H9 (cell line): ENCODE measurements at regions not wholly inside any gene's neighbourhood (a gene's known extent, or its start where the extent isn't known, plus 50 kb on each side); places are given as distances from the start of the nearest gene placed in this dataset.

ENCODE experiments used
- DNase-seq: peaks from one replicate; pipeline ENCODE4 v3.0.0-alpha.2; 2017
- H2AFZ ChIP-seq: one replicate; pipeline ENCODE4 v1.6.1; 2013; ENCODE audit warnings: mild to moderate bottlenecking, low read length, control low read depth, moderate library complexity
- H2AK5ac ChIP-seq: 2 replicates; pipeline ENCODE4 v1.6.1; 2013; ENCODE audit warnings: low read length, control low read depth, mixed read lengths; ENCODE audit not compliant: insufficient read length
- H2BK120ac ChIP-seq: one replicate; pipeline ENCODE4 v1.6.1; 2013; ENCODE audit warnings: low read depth, mild to moderate bottlenecking, low read length, control low read depth, inconsistent platforms; ENCODE audit not compliant: poor library complexity, severe bottlenecking
- H2BK12ac ChIP-seq: 2 replicates; pipeline ENCODE4 v1.6.1; 2013; ENCODE audit warnings: low read length, control low read depth, mixed read lengths, low read depth; ENCODE audit not compliant: insufficient read length
- H2BK15ac ChIP-seq: 2 replicates; pipeline ENCODE4 v1.6.1; 2013; ENCODE audit warnings: low read depth, low read length, control low read depth
- H2BK20ac ChIP-seq: one replicate; pipeline ENCODE4 v1.6.1; 2013; ENCODE audit warnings: low read depth, mild to moderate bottlenecking, low read length, control low read depth, inconsistent platforms; ENCODE audit not compliant: poor library complexity, severe bottlenecking
- H2BK5ac ChIP-seq: 2 replicates; pipeline ENCODE4 v1.6.1; 2013; ENCODE audit warnings: low read length, control low read depth, mixed read lengths; ENCODE audit not compliant: insufficient read length
- H3K14ac ChIP-seq: 2 replicates; pipeline ENCODE4 v1.6.1; 2013; ENCODE audit warnings: low read length, control low read depth; ENCODE audit not compliant: insufficient read depth
- H3K18ac ChIP-seq: 2 replicates; pipeline ENCODE4 v1.6.1; 2013; ENCODE audit warnings: low read depth, mild to moderate bottlenecking, mixed read lengths, low read length, control low read depth; ENCODE audit not compliant: insufficient read length
- H3K23ac ChIP-seq: 2 replicates; pipeline ENCODE4 v1.6.1; 2013; ENCODE audit warnings: low read length, control low read depth, mixed read lengths, low read depth; ENCODE audit not compliant: insufficient read length
- H3K23me2 ChIP-seq: 2 replicates; pipeline ENCODE4 v1.6.1; 2013; ENCODE audit warnings: low read depth, mild to moderate bottlenecking, mixed read lengths, low read length, control low read depth; ENCODE audit not compliant: insufficient read length, poor library complexity, severe bottlenecking
- H3K27ac ChIP-seq: 2 replicates; pipeline ENCODE4 v1.5.1; 2013; ENCODE audit warnings: low read length, control low read depth, mixed read lengths, low read depth; ENCODE audit not compliant: insufficient read length
- H3K27me3 ChIP-seq: 2 replicates; pipeline ENCODE4 v1.6.1; 2013; ENCODE audit warnings: low read length, control low read depth, inconsistent platforms; ENCODE audit not compliant: insufficient read depth
- H3K4ac ChIP-seq: 2 replicates; pipeline ENCODE4 v1.6.1; 2013; ENCODE audit warnings: low read depth, mild to moderate bottlenecking, control low read depth, inconsistent platforms, low read length, moderate library complexity
- H3K4me1 ChIP-seq: 2 replicates; pipeline ENCODE4 v1.6.1; 2013; ENCODE audit warnings: low read length, control low read depth, inconsistent platforms; ENCODE audit not compliant: insufficient read depth
- H3K4me2 ChIP-seq: 2 replicates; pipeline ENCODE4 v1.6.1; 2013; ENCODE audit warnings: low read length, control low read depth, mixed read lengths; ENCODE audit not compliant: insufficient read length, insufficient read depth
- H3K56ac ChIP-seq: 2 replicates; pipeline ENCODE4 v1.6.1; 2013; ENCODE audit warnings: low read depth, mild to moderate bottlenecking, mixed read lengths, low read length, control low read depth; ENCODE audit not compliant: insufficient read length
- H3K79me1 ChIP-seq: 2 replicates; pipeline ENCODE4 v1.6.1; 2013; ENCODE audit warnings: low read depth, mild to moderate bottlenecking, moderate library complexity, low read length, control low read depth, inconsistent platforms; ENCODE audit not compliant: insufficient read depth, poor library complexity, severe bottlenecking
- H3K79me2 ChIP-seq: 2 replicates; pipeline ENCODE4 v1.6.1; 2013; ENCODE audit warnings: low read length, control low read depth, inconsistent platforms; ENCODE audit not compliant: insufficient read depth
- H3K9ac ChIP-seq: 2 replicates; pipeline ENCODE4 v1.6.1; 2013; ENCODE audit warnings: low read length, control low read depth, mixed read lengths; ENCODE audit not compliant: insufficient read length; ENCODE audit errors: extremely low read depth
- H3K9me3 ChIP-seq: one replicate; pipeline ENCODE4 v1.6.1; 2013; ENCODE audit warnings: low read depth, low read length, inconsistent platforms; ENCODE audit not compliant: control insufficient read depth
- H3T11ph ChIP-seq: one replicate; pipeline ENCODE4 v1.6.1; 2013; ENCODE audit warnings: mild to moderate bottlenecking, low read length, control low read depth, inconsistent platforms
- H4K20me1 ChIP-seq: one replicate; pipeline ENCODE4 v1.6.1; 2013; ENCODE audit not compliant: control insufficient read depth, insufficient read length, insufficient read depth
- H4K5ac ChIP-seq: 2 replicates; pipeline ENCODE4 v1.6.1; 2013; ENCODE audit warnings: low read depth, mild to moderate bottlenecking, mixed read lengths, low read length, control low read depth; ENCODE audit not compliant: insufficient read length
- H4K8ac ChIP-seq: replicated peaks from 2 replicates; pipeline ENCODE4 v1.6.1; 2013; ENCODE audit warnings: low read length, control low read depth, mixed read lengths, low read depth; ENCODE audit not compliant: insufficient read length
- H4K91ac ChIP-seq: 2 replicates; pipeline ENCODE4 v1.6.1; 2013; ENCODE audit warnings: low read depth, mild to moderate bottlenecking, moderate library complexity, mixed read lengths, low read length, control low read depth; ENCODE audit not compliant: insufficient read length
- H3K27ac Mint-ChIP-seq, 3 experiments: 2 replicates in 2 of 3; 3 replicates in 1 of 3; pipeline ENCODE4 v1.8.0; 2020 to 2021; ENCODE audit warnings: mixed read lengths in 3 of 3, mild to moderate bottlenecking in 1 of 3, moderate library complexity in 1 of 3
- H3K27me3 Mint-ChIP-seq: 2 replicates; pipeline ENCODE4 v1.8.0; 2021; ENCODE audit warnings: low read depth, mild to moderate bottlenecking, moderate library complexity, mixed read lengths
- H3K36me3 Mint-ChIP-seq, 3 experiments: 2 replicates in 2 of 3; 3 replicates in 1 of 3; pipeline ENCODE4 v1.8.0; 2020 to 2021; ENCODE audit warnings: low read depth in 3 of 3, mixed read lengths in 3 of 3; ENCODE audit not compliant: insufficient read depth in 1 of 3
- H3K4me1 Mint-ChIP-seq, 2 experiments: 2 replicates each; pipeline ENCODE4 v1.8.0; 2020; ENCODE audit warnings: mixed read lengths in 2 of 2
- H3K4me3 Mint-ChIP-seq, 2 experiments: 2 replicates in 1 of 2; 3 replicates in 1 of 2; pipeline ENCODE4 v1.8.0; 2020 to 2021; ENCODE audit warnings: mild to moderate bottlenecking in 2 of 2, mixed read lengths in 2 of 2, moderate library complexity in 1 of 2
- H3K9me3 Mint-ChIP-seq, 2 experiments: 2 replicates in 1 of 2; 3 replicates in 1 of 2; pipeline ENCODE4 v1.8.0; 2020; ENCODE audit warnings: mild to moderate bottlenecking in 2 of 2, mixed read lengths in 2 of 2, moderate library complexity in 1 of 2
- CTCF ChIP-seq: fragments of 200-600 bp; sonication (generic); conservative IDR thresholded peaks from 3 replicates; pipeline ENCODE4 v1.8.0; 2021; ENCODE audit warnings: antibody characterized with exemption, mild to moderate bottlenecking
- WGBS: extraction: QIAGEN DNeasy Blood & Tissue Kit; methylation state at CpG from one replicate; pipeline ENCODE4 v1.1.7; 2013; ENCODE audit warnings: missing lambda C conversion rate, low lambda C conversion rate, mixed read lengths; ENCODE audit not compliant: insufficient read length; ENCODE audit errors: extremely low coverage; 5-methylcytosine and 5-hydroxymethylcytosine counted together

- no peak overlapping the region for H3K4me2 ChIP-seq
- no peak overlapping the region for H2BK120ac ChIP-seq
- H3T11ph ChIP-seq: no peak overlapping the region
- H2AK5ac ChIP-seq: no peak overlapping the region
- H3K9ac ChIP-seq: no peak overlapping the region
- no peak overlapping the region for H3K4ac ChIP-seq
- no peaks in the 10 kb centered on the region for H4K20me1 ChIP-seq
- no peak overlapping the region for H3K18ac ChIP-seq
- Mint-ChIP-seq H3K9me3 (no peaks in the 10 kb centered on the region), H3K4me3 (no peak overlapping the region), H3K36me3 (no peaks in the 10 kb centered on the region), H3K27me3 (no peaks in the 10 kb centered on the region), H3K27ac (no peak overlapping the region), H3K4me1 (peaks cover 3 to 11% of the 10 kb centered on the region in 2 experiments; a peak in 2 of 4 replicates)
- H3K56ac ChIP-seq: no peak overlapping the region
- no peak overlapping the region for H4K8ac ChIP-seq
- no peaks in the 10 kb centered on the region for H3K4me1 ChIP-seq
- no peak overlapping the region for H4K91ac ChIP-seq
- no peak overlapping the region for H2AFZ ChIP-seq
- no peaks in the 10 kb centered on the region for H3K27me3 ChIP-seq
- H3K9me3 ChIP-seq: no peaks in the 10 kb centered on the region
- DNase-seq: no peak
- H3K79me2 ChIP-seq: no peaks in the 10 kb centered on the region
- no peak overlapping the region for H2BK15ac ChIP-seq
- H3K23ac ChIP-seq: no peak overlapping the region
- H3K14ac ChIP-seq: no peak overlapping the region
- no peak overlapping the region for H2BK5ac ChIP-seq
- no peak for TF ChIP-seq CTCF
- no peak overlapping the region for H2BK20ac ChIP-seq
- WGBS: no CpG with 5 or more reads among the region's 3 CpGs
- H4K5ac ChIP-seq: no peak overlapping the region
- no peak overlapping the region for H3K27ac ChIP-seq
- H3K23me2 ChIP-seq: no peaks in the 10 kb centered on the region
- H2BK12ac ChIP-seq: no peak overlapping the region
- no peaks in the 10 kb centered on the region for H3K79me1 ChIP-seq
Measured at GRCh38 chr7:49324040-49324439, 399.7 kb downstream of the CDC14C start.
